IMR-90 (cell line): ENCODE measurements at regions not wholly inside any gene's neighbourhood (a gene's known extent, or its start where the extent isn't known, plus 50 kb on each side); places are given as distances from the start of the nearest gene placed in this dataset.

ENCODE experiments used
- ATAC-seq: fragments of 200-7000 bp; cut with Tn5 transposase; 2 replicates; pipeline ENCODE4 v1.9.1; 2020; ENCODE audit warnings: low read depth, mild to moderate bottlenecking, moderate library complexity
- BruUV-seq: library from RNA; stranded (reverse); fragments of 400-500 nt; replicated peaks from 2 replicates; lab custom pipeline; 2021; lab: Mats Ljungman, UMichigan
- CTCF ChIA-PET: fragments of 300-600 bp; formaldehyde crosslinking; extraction: SDS; loops from one replicate; lab custom pipeline; 2021; ENCODE audit warnings: antibody characterized with exemption; lab: Yijun Ruan, JAX
- POLR2A ChIA-PET: fragments of 300-600 bp; sonication (Branson Sonifier 250); formaldehyde crosslinking; loops from one replicate; lab custom pipeline; 2022; ENCODE audit warnings: antibody characterized with exemption; ENCODE audit not compliant: unreplicated experiment; lab: Charles Lee
- DNase-seq: peaks from one replicate; pipeline ENCODE4 v3.0.0; 2013
- H2AFZ ChIP-seq: replicated peaks from 2 replicates; pipeline ENCODE3; 2013; ENCODE audit warnings: low read length, mild to moderate bottlenecking; ENCODE audit not compliant: poor library complexity
- H2AK5ac ChIP-seq: 2 replicates; pipeline ENCODE4 v1.6.1; 2013; ENCODE audit warnings: low read depth, low read length, inconsistent platforms
- H2AK9ac ChIP-seq: replicated peaks from 2 replicates; pipeline ENCODE3; 2013; ENCODE audit warnings: mild to moderate bottlenecking, low read depth, low read length, moderate library complexity; ENCODE audit not compliant: poor library complexity
- H2BK120ac ChIP-seq: 2 replicates; pipeline ENCODE4 v1.6.1; 2013; ENCODE audit warnings: low read depth, low read length, inconsistent platforms
- H2BK15ac ChIP-seq: 3 replicates; pipeline ENCODE4 v1.6.1; 2013; ENCODE audit warnings: low read depth, low read length, inconsistent platforms
- H2BK20ac ChIP-seq: 2 replicates; pipeline ENCODE4 v1.6.1; 2013; ENCODE audit warnings: low read depth, mild to moderate bottlenecking, inconsistent platforms, low read length, moderate library complexity
- H2BK5ac ChIP-seq: 2 replicates; pipeline ENCODE4 v1.6.1; 2013; ENCODE audit warnings: mild to moderate bottlenecking, low read depth, low read length, inconsistent platforms; ENCODE audit not compliant: poor library complexity, severe bottlenecking
- H3K14ac ChIP-seq: replicated peaks from 2 replicates; pipeline ENCODE4 v1.6.1; 2013; ENCODE audit warnings: low read depth, low read length, inconsistent platforms
- H3K18ac ChIP-seq: 2 replicates; pipeline ENCODE4 v1.6.1; 2013; ENCODE audit warnings: low read depth, low read length, control low read depth
- H3K23ac ChIP-seq: 2 replicates; pipeline ENCODE4 v1.6.1; 2013; ENCODE audit warnings: low read depth, low read length, inconsistent platforms
- H3K27ac ChIP-seq: 2 replicates; pipeline ENCODE4 v1.5.1; 2013; ENCODE audit warnings: mild to moderate bottlenecking, control low read depth, low read length; ENCODE audit not compliant: insufficient read depth
- H3K27me3 ChIP-seq: 2 replicates; pipeline ENCODE4 v1.6.1; 2013; ENCODE audit warnings: low read length; ENCODE audit not compliant: control insufficient read depth, insufficient read depth
- H3K36me3 ChIP-seq: 2 replicates; pipeline ENCODE4 v1.6.1; 2013; ENCODE audit warnings: low read length, mixed read lengths; ENCODE audit not compliant: control insufficient read depth, insufficient read depth
- H3K4ac ChIP-seq: 2 replicates; pipeline ENCODE4 v1.6.1; 2013; ENCODE audit warnings: low read depth, low read length, inconsistent platforms
- H3K4me1 ChIP-seq: 2 replicates; pipeline ENCODE4 v1.6.1; 2013; ENCODE audit warnings: low read length, mixed read lengths; ENCODE audit not compliant: control insufficient read depth, insufficient read depth
- H3K4me2 ChIP-seq: 2 replicates; pipeline ENCODE4 v1.6.1; 2013; ENCODE audit warnings: low read depth, mild to moderate bottlenecking, control low read depth, low read length, moderate library complexity
- H3K4me3 ChIP-seq: 2 replicates; pipeline ENCODE4 v1.5.1; 2013; ENCODE audit warnings: low read depth, mild to moderate bottlenecking, control low read depth, low read length, moderate library complexity; ENCODE audit not compliant: insufficient read depth
- H3K56ac ChIP-seq: 2 replicates; pipeline ENCODE4 v1.6.1; 2013; ENCODE audit warnings: low read length, inconsistent platforms; ENCODE audit not compliant: insufficient read depth; ENCODE audit errors: extremely low read depth
- H3K79me1 ChIP-seq, 2 experiments: 2 replicates each; pipeline ENCODE4 v1.6.1; 2013; ENCODE audit warnings: low read length in 2 of 2, inconsistent platforms in 1 of 2, low read depth in 1 of 2
- H3K9ac ChIP-seq: 2 replicates; pipeline ENCODE4 v1.6.1; 2013; ENCODE audit warnings: low read depth, low read length, control low read depth
- H3K9me1 ChIP-seq: 2 replicates; pipeline ENCODE4 v1.6.1; 2013; ENCODE audit warnings: low read length, inconsistent platforms; ENCODE audit not compliant: insufficient read depth
- H3K9me3 ChIP-seq: 2 replicates; pipeline ENCODE4 v1.6.1; 2013; ENCODE audit warnings: low read length; ENCODE audit not compliant: control insufficient read depth, insufficient read depth
- H4K20me1 ChIP-seq: 2 replicates; pipeline ENCODE4 v1.6.1; 2013; ENCODE audit warnings: low read length, inconsistent platforms; ENCODE audit not compliant: insufficient read depth
- H4K5ac ChIP-seq: 2 replicates; pipeline ENCODE4 v1.6.1; 2013; ENCODE audit warnings: mild to moderate bottlenecking, low read depth, low read length, control low read depth
- H4K8ac ChIP-seq, 2 experiments: 2 replicates each; pipeline ENCODE4 v1.6.1; 2013; ENCODE audit warnings: low read depth in 2 of 2, low read length in 2 of 2, control low read depth in 1 of 2, inconsistent platforms in 1 of 2
- H4K91ac ChIP-seq: 2 replicates; pipeline ENCODE4 v1.6.1; 2013; ENCODE audit warnings: low read depth, low read length, inconsistent platforms; ENCODE audit not compliant: insufficient read depth
- BHLHE40 ChIP-seq: fragments of 150-350 bp; IDR thresholded peaks from 2 replicates; pipeline ENCODE4 v1.6.1; 2016; ENCODE audit warnings: mild to moderate bottlenecking, low read depth, low read length
- CEBPB ChIP-seq: IDR thresholded peaks from 2 replicates; pipeline ENCODE4 v1.6.1; 2012; ENCODE audit warnings: low read depth, low read length, improper control_type of control experiment
- CHD1 ChIP-seq: IDR thresholded peaks from 2 replicates; pipeline ENCODE4 v1.6.1; 2012; ENCODE audit warnings: low read depth, low read length, improper control_type of control experiment
- CTCF ChIP-seq: conservative IDR thresholded peaks from 2 replicates; pipeline ENCODE4 v1.5.1; 2012; ENCODE audit warnings: mild to moderate bottlenecking, low read depth, low read length, improper control_type of control experiment
- FOS ChIP-seq: fragments of 150-350 bp; IDR thresholded peaks from 2 replicates; pipeline ENCODE4 v1.6.1; 2016; ENCODE audit warnings: low read depth, low read length
- MAFK ChIP-seq: IDR thresholded peaks from 2 replicates; pipeline ENCODE4 v1.6.1; 2012; ENCODE audit warnings: low read depth, low read length, improper control_type of control experiment
- MAZ ChIP-seq: IDR thresholded peaks from 2 replicates; pipeline ENCODE4 v1.6.1; 2012; ENCODE audit warnings: low read depth, mild to moderate bottlenecking, low read length, improper control_type of control experiment, moderate library complexity, borderline replicate concordance
- MXI1 ChIP-seq: IDR thresholded peaks from 2 replicates; pipeline ENCODE4 v1.6.1; 2012; ENCODE audit warnings: low read depth, mild to moderate bottlenecking, low read length, moderate library complexity, borderline replicate concordance
- NFE2L2 ChIP-seq: fragments of 150-350 bp; IDR thresholded peaks from 2 replicates; pipeline ENCODE4 v1.6.1; 2016; ENCODE audit warnings: low read depth, mild to moderate bottlenecking, low read length
- POLR2A ChIP-seq: IDR thresholded peaks from 2 replicates; pipeline ENCODE4 v1.6.1; 2012; ENCODE audit warnings: mild to moderate bottlenecking, low read depth, low read length
- RCOR1 ChIP-seq: IDR thresholded peaks from 2 replicates; pipeline ENCODE4 v1.6.1; 2012; ENCODE audit warnings: mild to moderate bottlenecking, low read length, improper control_type of control experiment; ENCODE audit not compliant: insufficient replicate concordance
- RFX5 ChIP-seq: IDR thresholded peaks from 2 replicates; pipeline ENCODE4 v1.8.0; 2012; ENCODE audit warnings: low read depth, mild to moderate bottlenecking, low read length, moderate library complexity
- SMC3 ChIP-seq: fragments of 150-350 bp; IDR thresholded peaks from 2 replicates; pipeline ENCODE4 v1.6.1; 2016; ENCODE audit warnings: low read depth, mild to moderate bottlenecking, antibody characterized with exemption, low read length, moderate library complexity
- USF2 ChIP-seq: fragments of 150-350 bp; IDR thresholded peaks from 2 replicates; pipeline ENCODE4 v1.6.1; 2017; ENCODE audit warnings: mild to moderate bottlenecking, antibody characterized with exemption, low read length, low read depth
- WGBS, 2 experiments: methylation state at CpG; one replicate each; pipeline versions ENCODE4 v1.1.5 to v1.1.7; 2013; ENCODE audit warnings: missing lambda C conversion rate in 2 of 2; ENCODE audit not compliant: insufficient read length in 1 of 2; ENCODE audit errors: extremely low coverage in 2 of 2; 5-methylcytosine and 5-hydroxymethylcytosine counted together
- dilution Hi-C: fragments of 300-500 bp; cut with HindIII; formaldehyde crosslinking; loops from one replicate; pipeline ENCODE4 v1.14.3; 2018; ENCODE audit warnings: low sequenced_read_pairs; ENCODE audit not compliant: unreplicated experiment
- in situ Hi-C: fragments of 300-500 bp; cut with MboI; formaldehyde crosslinking; loops from 3 replicates; pipeline ENCODE4 v1.14.3; 2019; ENCODE audit warnings: low sequenced_read_pairs, inconsistent platforms, mixed read lengths
- intact Hi-C: fragments of 100-400 bp; cut with micrococcal nuclease; formaldehyde crosslinking; loops from 2 replicates; pipeline ENCODE4 v1.10.0; 2022
- TF ChIP-seq, protein P1 (sequence below): fragments of 150-350 bp; IDR thresholded peaks from 2 replicates; pipeline ENCODE4 v1.6.1; 2016; ENCODE audit warnings: low read depth, mild to moderate bottlenecking, low read length, moderate library complexity, borderline replicate concordance

GRCh38 chr5:163658702-163659567, 153.5 kb downstream of the MAT2B start:
- DNase-seq: peak; percentile 55
- peak overlapping the region; percentile 67; the same call in 1 of the 2 replicates for H3K27ac ChIP-seq
- H2BK15ac ChIP-seq: no peak overlapping the region
- H3K23ac ChIP-seq: no peak overlapping the region
- no peak overlapping the region for H2BK120ac ChIP-seq
- H4K20me1 ChIP-seq: no peaks in the 10 kb centered on the region
- H3K18ac ChIP-seq: no peak overlapping the region; the same call in 1 of the 2 replicates
- in situ Hi-C loops (no loop called here), dilution Hi-C loops (no loop called here), intact Hi-C loops (no loop called here)
- H2BK20ac ChIP-seq: no peak overlapping the region
- H2BK5ac ChIP-seq: no peak overlapping the region
- no peak overlapping the region for H2AK9ac ChIP-seq
- no TSS peak for BruUV-seq
- H3K4ac ChIP-seq: no peak overlapping the region
- peaks cover under 1% of the 10 kb centered on the region; the same call in 1 of the 2 replicates for H3K9me3 ChIP-seq
- no peak overlapping the region for H3K4me3 ChIP-seq
- H3K14ac ChIP-seq: no peak overlapping the region
- ATAC-seq: peak; percentile 57
- peaks cover 2% of the 10 kb centered on the region; the same call in 1 of the 2 replicates for H3K4me1 ChIP-seq
- no peaks in the 10 kb centered on the region for H3K27me3 ChIP-seq
- H3K4me2 ChIP-seq: no peak overlapping the region; the same call in 1 of the 2 replicates
- no peak overlapping the region for H4K91ac ChIP-seq
- H3K79me1 ChIP-seq: no peaks in the 10 kb centered on the region
- CTCF ChIA-PET: no interaction called here
- no peak overlapping the region for H3K9ac ChIP-seq
- no peak overlapping the region for H2AFZ ChIP-seq
- no CpG with 5 or more reads among the region's 7 CpGs for WGBS, 2 experiments
- H3K36me3 ChIP-seq: no peaks in the 10 kb centered on the region
- H4K5ac ChIP-seq: peak overlapping the region; percentile 63; the same call in 1 of the 2 replicates
- H3K56ac ChIP-seq: no peak overlapping the region
- H3K9me1 ChIP-seq: no peaks in the 10 kb centered on the region
- H2AK5ac ChIP-seq: no peak overlapping the region
- H4K8ac ChIP-seq: no peak overlapping the region; a peak in 1 of 4 replicates
- POLR2A ChIA-PET: no interaction called here
- no peak for TF ChIP-seq MXI1
- TF ChIP-seq, protein P1, sequence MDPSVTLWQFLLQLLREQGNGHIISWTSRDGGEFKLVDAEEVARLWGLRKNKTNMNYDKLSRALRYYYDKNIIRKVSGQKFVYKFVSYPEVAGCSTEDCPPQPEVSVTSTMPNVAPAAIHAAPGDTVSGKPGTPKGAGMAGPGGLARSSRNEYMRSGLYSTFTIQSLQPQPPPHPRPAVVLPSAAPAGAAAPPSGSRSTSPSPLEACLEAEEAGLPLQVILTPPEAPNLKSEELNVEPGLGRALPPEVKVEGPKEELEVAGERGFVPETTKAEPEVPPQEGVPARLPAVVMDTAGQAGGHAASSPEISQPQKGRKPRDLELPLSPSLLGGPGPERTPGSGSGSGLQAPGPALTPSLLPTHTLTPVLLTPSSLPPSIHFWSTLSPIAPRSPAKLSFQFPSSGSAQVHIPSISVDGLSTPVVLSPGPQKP: no peak
- no peak for TF ChIP-seq MAFK
- no peak for TF ChIP-seq FOS
- no peak for TF ChIP-seq RCOR1
- no peak for TF ChIP-seq CHD1
- no peak for TF ChIP-seq POLR2A
- no peak for TF ChIP-seq USF2
- TF ChIP-seq NFE2L2: no peak
- no peak for TF ChIP-seq MAZ
- TF ChIP-seq RFX5: no peak
- TF ChIP-seq CEBPB: no peak
- TF ChIP-seq CTCF: no peak
- no peak for TF ChIP-seq SMC3
- no peak for TF ChIP-seq BHLHE40
